Esophagus muscularis mucosa (tissue), 4 donors: ENCODE measurements at regions not wholly inside any gene's neighbourhood (a gene's known extent, or its start where the extent isn't known, plus 50 kb on each side); places are given as distances from the start of the nearest gene placed in this dataset.
"Not testable (repeated sequence)": the region's sequence is repeated elsewhere in the genome, so short reads cannot be mapped to it uniquely, and the experiment has no call there.

Source experiments
- CTCF ChIP-seq, 3 experiments: fragments of 200-600 bp in 2 of 3; fragments of 450-650 bp in 1 of 3; sonication (generic) in 2 of 3; IDR thresholded peaks; one replicate each; pipeline ENCODE4 v1.5.1; 2017 to 2019; ENCODE audit warnings: antibody characterized with exemption in 3 of 3, mild to moderate bottlenecking in 2 of 3, moderate library complexity in 1 of 3
- EP300 ChIP-seq: sonication (generic); formaldehyde crosslinking; IDR thresholded peaks from one replicate; pipeline ENCODE4 v1.6.1; 2017; ENCODE audit warnings: antibody characterized with exemption
- POLR2A ChIP-seq: fragments of 450-650 bp; IDR thresholded peaks from one replicate; pipeline ENCODE4 v1.6.1; 2017; ENCODE audit warnings: antibody characterized with exemption, moderate library complexity, mild to moderate bottlenecking, low read depth
- POLR2AphosphoS5 ChIP-seq, 2 donors: sonication (generic); formaldehyde crosslinking; IDR thresholded peaks; one replicate each; pipeline ENCODE4 v1.6.1; 2017; ENCODE audit warnings: antibody characterized with exemption in 2 of 2

GRCh38 chr7:93708255-93708654, 133.7 kb upstream of the CALCR start:
- TF ChIP-seq CTCF (IDR thresholded peaks at IDR 0.05); POLR2A; POLR2AphosphoS5 (IDR thresholded peaks at IDR 0.05); EP300: not testable (repeated sequence)
